ENCODE measurements at regions not wholly inside any gene's neighbourhood (a gene's known extent, or its start where the extent isn't known, plus 50 kb on each side); places are given as distances from the start of the nearest gene placed in this dataset.

GRCh38 chr1:178606839-178607238 lies 93.9 kb downstream of the TEX35 start:
- TF ChIP-seq, protein P1, sequence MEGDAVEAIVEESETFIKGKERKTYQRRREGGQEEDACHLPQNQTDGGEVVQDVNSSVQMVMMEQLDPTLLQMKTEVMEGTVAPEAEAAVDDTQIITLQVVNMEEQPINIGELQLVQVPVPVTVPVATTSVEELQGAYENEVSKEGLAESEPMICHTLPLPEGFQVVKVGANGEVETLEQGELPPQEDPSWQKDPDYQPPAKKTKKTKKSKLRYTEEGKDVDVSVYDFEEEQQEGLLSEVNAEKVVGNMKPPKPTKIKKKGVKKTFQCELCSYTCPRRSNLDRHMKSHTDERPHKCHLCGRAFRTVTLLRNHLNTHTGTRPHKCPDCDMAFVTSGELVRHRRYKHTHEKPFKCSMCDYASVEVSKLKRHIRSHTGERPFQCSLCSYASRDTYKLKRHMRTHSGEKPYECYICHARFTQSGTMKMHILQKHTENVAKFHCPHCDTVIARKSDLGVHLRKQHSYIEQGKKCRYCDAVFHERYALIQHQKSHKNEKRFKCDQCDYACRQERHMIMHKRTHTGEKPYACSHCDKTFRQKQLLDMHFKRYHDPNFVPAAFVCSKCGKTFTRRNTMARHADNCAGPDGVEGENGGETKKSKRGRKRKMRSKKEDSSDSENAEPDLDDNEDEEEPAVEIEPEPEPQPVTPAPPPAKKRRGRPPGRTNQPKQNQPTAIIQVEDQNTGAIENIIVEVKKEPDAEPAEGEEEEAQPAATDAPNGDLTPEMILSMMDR (IDR thresholded peaks at IDR 0.05; ENCODE audit: low read length): no peak
- TF ChIP-seq EZH2 (IDR thresholded peaks at IDR 0.05; ENCODE audit: borderline replicate concordance, low read length): no peak
